ENCODE measurements at regions not wholly inside any gene's neighbourhood (a gene's known extent, or its start where the extent isn't known, plus 50 kb on each side); places are given as distances from the start of the nearest gene placed in this dataset.

DNA sequence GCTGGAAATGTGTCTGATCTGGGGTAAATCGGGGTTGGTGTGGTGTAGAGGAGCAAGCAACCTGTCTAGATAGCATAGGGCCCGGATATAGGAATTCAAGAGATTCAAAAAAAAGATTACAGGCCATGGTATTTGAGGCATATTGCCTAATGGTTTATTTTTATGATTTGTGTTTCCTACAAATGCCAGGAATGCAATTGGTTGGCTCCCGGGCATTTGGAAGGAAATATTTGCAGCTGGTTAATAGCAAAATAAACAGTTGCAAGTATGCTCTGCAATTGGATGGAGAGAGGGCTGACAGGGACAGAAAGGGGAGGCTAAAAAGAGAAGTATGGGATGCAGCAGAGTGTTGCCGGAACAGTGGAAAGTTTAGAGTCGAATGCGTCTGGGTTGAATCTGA, 315.6 kb upstream of the ATP2B1 start:
- Histone ChIP-seq H3K36me3 (no peaks in the 10 kb centered on the region), H3K4me3 (no peak overlapping the region), H3K9me3 (no peaks in the 10 kb centered on the region), H3K4me1 (peaks cover 0 to 10% (median under 1%) of the 10 kb centered on the region in 12 donors), H3K27me3 (no peaks in the 10 kb centered on the region), H3K27ac (no peak overlapping the region)
- intact Hi-C loops (cut with DNase I): no loop called here
- no peak for TF ChIP-seq POLR2A (IDR thresholded peaks at IDR 0.05)
- TF ChIP-seq, protein P1, sequence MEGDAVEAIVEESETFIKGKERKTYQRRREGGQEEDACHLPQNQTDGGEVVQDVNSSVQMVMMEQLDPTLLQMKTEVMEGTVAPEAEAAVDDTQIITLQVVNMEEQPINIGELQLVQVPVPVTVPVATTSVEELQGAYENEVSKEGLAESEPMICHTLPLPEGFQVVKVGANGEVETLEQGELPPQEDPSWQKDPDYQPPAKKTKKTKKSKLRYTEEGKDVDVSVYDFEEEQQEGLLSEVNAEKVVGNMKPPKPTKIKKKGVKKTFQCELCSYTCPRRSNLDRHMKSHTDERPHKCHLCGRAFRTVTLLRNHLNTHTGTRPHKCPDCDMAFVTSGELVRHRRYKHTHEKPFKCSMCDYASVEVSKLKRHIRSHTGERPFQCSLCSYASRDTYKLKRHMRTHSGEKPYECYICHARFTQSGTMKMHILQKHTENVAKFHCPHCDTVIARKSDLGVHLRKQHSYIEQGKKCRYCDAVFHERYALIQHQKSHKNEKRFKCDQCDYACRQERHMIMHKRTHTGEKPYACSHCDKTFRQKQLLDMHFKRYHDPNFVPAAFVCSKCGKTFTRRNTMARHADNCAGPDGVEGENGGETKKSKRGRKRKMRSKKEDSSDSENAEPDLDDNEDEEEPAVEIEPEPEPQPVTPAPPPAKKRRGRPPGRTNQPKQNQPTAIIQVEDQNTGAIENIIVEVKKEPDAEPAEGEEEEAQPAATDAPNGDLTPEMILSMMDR (IDR thresholded peaks at IDR 0.05): no peak
- DNase-seq: no peak
- ATAC-seq: no peak
- WGBS, 4 donors: 81 to 89% (median 87%) methylated on average over 6 of the region's 6 CpGs

DNA sequence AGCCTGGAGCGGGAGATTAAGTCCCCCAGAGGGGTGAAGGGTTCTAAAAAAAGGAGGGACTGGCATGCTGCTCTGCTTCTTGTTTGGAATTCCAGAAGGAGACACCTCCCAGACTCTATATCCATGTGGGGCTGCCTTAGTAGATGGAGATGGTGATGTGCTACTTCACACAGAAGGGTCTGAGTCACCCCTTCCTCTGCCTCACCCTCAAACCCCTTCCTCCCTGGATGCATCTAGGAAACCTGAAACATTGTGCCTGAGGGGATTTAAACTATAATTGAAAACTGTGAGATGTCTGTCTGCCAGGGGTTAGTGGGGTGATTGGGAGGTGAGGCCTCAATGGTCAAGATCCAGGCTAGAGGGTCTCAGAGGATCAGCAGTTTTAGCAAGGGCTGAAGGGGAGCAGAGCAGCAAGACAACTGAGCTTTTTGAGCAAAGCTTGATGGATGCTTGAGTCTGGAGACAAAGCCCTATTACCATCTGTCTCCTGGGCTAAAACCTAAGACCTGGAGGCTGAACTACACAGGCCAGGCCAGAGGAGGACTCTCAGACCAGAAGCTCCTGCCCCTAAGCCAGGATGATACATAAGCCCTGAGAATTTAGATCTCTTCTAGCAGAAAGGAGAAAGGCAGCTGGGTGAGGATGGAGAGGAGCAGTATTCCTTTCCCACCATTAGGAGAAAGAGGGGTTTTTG, 314.7 kb upstream of the ATP2B1 start:
- TF ChIP-seq, protein P1 (IDR thresholded peaks at IDR 0.05): no peak
- no peak for TF ChIP-seq POLR2A (IDR thresholded peaks at IDR 0.05)
- DNase-seq (no peak), ATAC-seq (no peak)
- H3K27ac ChIP-seq: no peak overlapping the region
- WGBS, 4 donors: 83 to 100% (median 100%) methylated on average over 1 of the region's 1 CpG
- no peaks in the 10 kb centered on the region for H3K9me3 ChIP-seq
- no peak overlapping the region for H3K4me3 ChIP-seq
- H3K36me3 ChIP-seq: no peaks in the 10 kb centered on the region
- intact Hi-C loops (cut with DNase I): no loop called here
- no peaks in the 10 kb centered on the region for H3K27me3 ChIP-seq
- H3K4me1 ChIP-seq: peaks cover 0 to 2% (median 0%) of the 10 kb centered on the region in 12 donors

DNA sequence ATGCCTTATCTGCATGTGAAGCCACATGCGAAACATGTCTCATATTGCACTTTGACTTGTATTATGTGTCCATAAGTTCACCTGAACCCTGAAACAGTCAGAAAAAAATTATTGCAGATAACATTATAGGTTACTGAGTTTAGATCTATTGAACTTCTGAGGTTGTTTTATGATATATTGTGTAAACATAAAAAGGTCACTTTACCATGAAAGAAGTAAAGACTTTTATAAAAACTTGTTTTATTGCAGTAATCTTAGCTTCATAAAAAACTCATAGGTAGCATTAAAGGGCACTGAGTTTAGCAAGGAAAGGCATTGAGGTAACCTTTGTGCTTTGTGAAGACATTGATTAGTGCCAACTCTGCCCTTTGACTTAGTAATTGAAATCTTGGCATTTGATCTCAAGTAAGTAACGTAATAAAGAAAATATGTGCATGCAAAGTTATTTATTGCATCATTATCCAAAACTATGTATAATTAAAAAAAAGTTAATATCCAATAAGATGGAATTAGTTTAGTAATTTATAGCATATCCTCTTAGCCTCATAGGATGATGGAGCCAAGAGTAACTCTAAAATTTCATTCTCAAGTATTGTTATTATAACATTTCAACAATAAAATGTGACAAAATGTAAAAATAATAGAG, 313.3 kb upstream of the ATP2B1 start:
- WGBS, 4 donors: 92 to 95% (median 94%) methylated on average over 2 of the region's 2 CpGs
- ATAC-seq (no peak), DNase-seq (no peak)
- Histone ChIP-seq H3K36me3 (no peaks in the 10 kb centered on the region), H3K27ac (no peak overlapping the region), H3K9me3 (no peaks in the 10 kb centered on the region), H3K27me3 (no peaks in the 10 kb centered on the region), H3K4me3 (no peak overlapping the region), H3K4me1 (no peaks in the 10 kb centered on the region)
- intact Hi-C loops (cut with DNase I): no loop called here
- TF ChIP-seq, protein P1 (IDR thresholded peaks at IDR 0.05): no peak
- TF ChIP-seq POLR2A (IDR thresholded peaks at IDR 0.05): no peak

DNA sequence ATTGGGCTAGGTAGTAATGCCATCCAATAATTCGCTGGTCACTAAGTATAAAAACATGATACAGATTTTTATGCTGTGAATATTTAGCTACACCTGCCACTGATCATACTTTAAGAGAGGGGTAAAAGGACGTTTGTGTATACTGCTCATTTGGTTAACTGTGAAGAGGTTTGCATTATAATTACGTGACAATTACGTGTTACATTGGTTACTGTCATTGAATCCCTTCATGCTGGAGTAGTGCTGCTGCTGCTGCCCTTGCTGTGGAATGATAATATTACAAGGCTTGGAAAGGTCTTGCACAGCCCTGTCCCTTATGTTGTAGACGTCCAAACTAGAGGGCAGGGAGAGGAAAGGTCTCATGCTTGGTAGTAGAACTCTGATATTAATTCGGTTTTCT, 312.2 kb upstream of the ATP2B1 start:
- TF ChIP-seq, protein P1 (IDR thresholded peaks at IDR 0.05): no peak
- no peak for TF ChIP-seq POLR2A (IDR thresholded peaks at IDR 0.05)
- ATAC-seq (no peak), DNase-seq (no peak)
- no peak overlapping the region for H3K27ac ChIP-seq
- H3K4me1 ChIP-seq: no peaks in the 10 kb centered on the region
- H3K36me3 ChIP-seq: no peaks in the 10 kb centered on the region
- no peaks in the 10 kb centered on the region for H3K9me3 ChIP-seq
- H3K27me3 ChIP-seq: no peaks in the 10 kb centered on the region
- no peak overlapping the region for H3K4me3 ChIP-seq
- intact Hi-C loops (cut with DNase I): no loop called here
- 82 to 85% (median 84%) methylated on average over 6 of the region's 6 CpGs for WGBS, 4 donors

Data from heart left ventricle (tissue), 16 donors.